ENCODE measurements at regions not wholly inside any gene's neighbourhood (a gene's known extent, or its start where the extent isn't known, plus 50 kb on each side); places are given as distances from the start of the nearest gene placed in this dataset.

- H3K36me3 ChIP-seq = no peaks in the 10 kb centered on the region
- H3K9me3 ChIP-seq = no peaks in the 10 kb centered on the region
- H3K4me3 ChIP-seq = no peak overlapping the region
- no peak for DNase-seq
- 68 to 86% (median 80%) methylated on average over 3 of the region's 3 CpGs for WGBS, 3 donors
- no peaks in the 10 kb centered on the region for H3K4me1 ChIP-seq (ENCODE audit: insufficient read depth)
- TF ChIP-seq POLR2A (IDR thresholded peaks at IDR 0.05) (no peak), EP300 (IDR thresholded peaks at IDR 0.05) (no peak), CTCF (IDR thresholded peaks at IDR 0.05) (no peak)
- intact Hi-C loops (cut with DNase I) = no loop called here
- no peak overlapping the region for H3K27ac ChIP-seq
- no peaks in the 10 kb centered on the region for H3K27me3 ChIP-seq
These were observed 204.2 kb upstream of the KCNJ16 start for GRCh38 chr17:69870751-69871199.

- no peaks in the 10 kb centered on the region for H3K36me3 ChIP-seq
- WGBS, 3 donors = 93 to 97% (median 94%) methylated on average over 3 of the region's 3 CpGs
- H3K9me3 ChIP-seq = no peaks in the 10 kb centered on the region
- no peak overlapping the region for H3K27ac ChIP-seq
- no peak for DNase-seq
- intact Hi-C loops (cut with DNase I) = no loop called here
- no peaks in the 10 kb centered on the region for H3K4me1 ChIP-seq (ENCODE audit: insufficient read depth)
- no peaks in the 10 kb centered on the region for H3K27me3 ChIP-seq
- TF ChIP-seq CTCF (IDR thresholded peaks at IDR 0.05) = no peak
- TF ChIP-seq EP300 (IDR thresholded peaks at IDR 0.05) = no peak
- TF ChIP-seq POLR2A (IDR thresholded peaks at IDR 0.05) = no peak
- no peak overlapping the region for H3K4me3 ChIP-seq
These were observed 203.7 kb upstream of the KCNJ16 start for GRCh38 chr17:69871318-69871717.

GRCh38 chr17:69872675-69873262 is 202.3 kb upstream of the KCNJ16 start:
- 93 to 97% (median 95%) methylated on average over 3 of the region's 3 CpGs for WGBS, 3 donors
- intact Hi-C loops (cut with DNase I) = no loop called here
- H3K27ac ChIP-seq = no peak overlapping the region
- H3K4me1 ChIP-seq (ENCODE audit: insufficient read depth) = no peaks in the 10 kb centered on the region
- TF ChIP-seq POLR2A (IDR thresholded peaks at IDR 0.05) (no peak), EP300 (IDR thresholded peaks at IDR 0.05) (no peak), CTCF (IDR thresholded peaks at IDR 0.05) (no peak)
- H3K4me3 ChIP-seq = no peak overlapping the region
- H3K9me3 ChIP-seq = no peaks in the 10 kb centered on the region
- no peaks in the 10 kb centered on the region for H3K27me3 ChIP-seq
- DNase-seq = no peak
- H3K36me3 ChIP-seq = no peaks in the 10 kb centered on the region

GRCh38 chr17:69874175-69874670 is 200.8 kb upstream of the KCNJ16 start:
- intact Hi-C loops (cut with DNase I) = no loop called here
- H3K27ac ChIP-seq = no peak overlapping the region
- H3K9me3 ChIP-seq = no peaks in the 10 kb centered on the region
- H3K4me1 ChIP-seq (ENCODE audit: insufficient read depth) = no peaks in the 10 kb centered on the region
- no peak for DNase-seq
- H3K4me3 ChIP-seq = no peak overlapping the region
- H3K27me3 ChIP-seq = no peaks in the 10 kb centered on the region
- no peaks in the 10 kb centered on the region for H3K36me3 ChIP-seq
- TF ChIP-seq CTCF (IDR thresholded peaks at IDR 0.05) (no peak), EP300 (IDR thresholded peaks at IDR 0.05) (no peak), POLR2A (IDR thresholded peaks at IDR 0.05) (no peak)

Measured in ovary (tissue), 7 donors.